ENCODE measurements at regions not wholly inside any gene's neighbourhood (a gene's known extent, or its start where the extent isn't known, plus 50 kb on each side); places are given as distances from the start of the nearest gene placed in this dataset.

GRCh38 chr18:78732273-78733210 is 247.1 kb upstream of the SALL3 start:
- no peak for ATAC-seq (ENCODE audit: insufficient read depth, low read depth)
- H3K9me3 ChIP-seq (ENCODE audit: insufficient read depth, low read length, severe bottlenecking), result no peaks in the 10 kb centered on the region
- TF ChIP-seq, protein P1, sequence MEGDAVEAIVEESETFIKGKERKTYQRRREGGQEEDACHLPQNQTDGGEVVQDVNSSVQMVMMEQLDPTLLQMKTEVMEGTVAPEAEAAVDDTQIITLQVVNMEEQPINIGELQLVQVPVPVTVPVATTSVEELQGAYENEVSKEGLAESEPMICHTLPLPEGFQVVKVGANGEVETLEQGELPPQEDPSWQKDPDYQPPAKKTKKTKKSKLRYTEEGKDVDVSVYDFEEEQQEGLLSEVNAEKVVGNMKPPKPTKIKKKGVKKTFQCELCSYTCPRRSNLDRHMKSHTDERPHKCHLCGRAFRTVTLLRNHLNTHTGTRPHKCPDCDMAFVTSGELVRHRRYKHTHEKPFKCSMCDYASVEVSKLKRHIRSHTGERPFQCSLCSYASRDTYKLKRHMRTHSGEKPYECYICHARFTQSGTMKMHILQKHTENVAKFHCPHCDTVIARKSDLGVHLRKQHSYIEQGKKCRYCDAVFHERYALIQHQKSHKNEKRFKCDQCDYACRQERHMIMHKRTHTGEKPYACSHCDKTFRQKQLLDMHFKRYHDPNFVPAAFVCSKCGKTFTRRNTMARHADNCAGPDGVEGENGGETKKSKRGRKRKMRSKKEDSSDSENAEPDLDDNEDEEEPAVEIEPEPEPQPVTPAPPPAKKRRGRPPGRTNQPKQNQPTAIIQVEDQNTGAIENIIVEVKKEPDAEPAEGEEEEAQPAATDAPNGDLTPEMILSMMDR (IDR thresholded peaks at IDR 0.05; ENCODE audit: borderline replicate concordance, extremely low read depth, low read length, poor library complexity, severe bottlenecking), result no peak
- TF ChIP-seq EZH2 (IDR thresholded peaks at IDR 0.05; ENCODE audit: borderline replicate concordance, low read depth, low read length, severe bottlenecking), result no peak
- H2AFZ ChIP-seq (ENCODE audit: low read depth, low read length), result no peak overlapping the region
- no peak for DNase-seq
- H3K36me3 ChIP-seq (ENCODE audit: insufficient read depth, low read length), result no peaks in the 10 kb centered on the region
- H3K4me1 ChIP-seq (ENCODE audit: insufficient read depth, low read length), result no peaks in the 10 kb centered on the region
- no peak overlapping the region for H3K9ac ChIP-seq (ENCODE audit: low read depth, low read length)
- no peaks in the 10 kb centered on the region for H3K79me2 ChIP-seq (ENCODE audit: insufficient read depth, low read length)
- no peak overlapping the region for H3K4me2 ChIP-seq (ENCODE audit: insufficient read depth, low read length)
- H3K27me3 ChIP-seq (ENCODE audit: insufficient read depth, low read length, poor library complexity), result peaks cover 6% of the 10 kb centered on the region
- no peak overlapping the region for H3K4me3 ChIP-seq (ENCODE audit: low read depth in 1 of 2, low read length in 2 of 2)
- no peaks in the 10 kb centered on the region; the same call in 1 of the 2 replicates for H4K20me1 ChIP-seq (ENCODE audit: insufficient read depth, low read length)
- H3K27ac ChIP-seq (ENCODE audit: low read length), result no peak overlapping the region

DNA sequence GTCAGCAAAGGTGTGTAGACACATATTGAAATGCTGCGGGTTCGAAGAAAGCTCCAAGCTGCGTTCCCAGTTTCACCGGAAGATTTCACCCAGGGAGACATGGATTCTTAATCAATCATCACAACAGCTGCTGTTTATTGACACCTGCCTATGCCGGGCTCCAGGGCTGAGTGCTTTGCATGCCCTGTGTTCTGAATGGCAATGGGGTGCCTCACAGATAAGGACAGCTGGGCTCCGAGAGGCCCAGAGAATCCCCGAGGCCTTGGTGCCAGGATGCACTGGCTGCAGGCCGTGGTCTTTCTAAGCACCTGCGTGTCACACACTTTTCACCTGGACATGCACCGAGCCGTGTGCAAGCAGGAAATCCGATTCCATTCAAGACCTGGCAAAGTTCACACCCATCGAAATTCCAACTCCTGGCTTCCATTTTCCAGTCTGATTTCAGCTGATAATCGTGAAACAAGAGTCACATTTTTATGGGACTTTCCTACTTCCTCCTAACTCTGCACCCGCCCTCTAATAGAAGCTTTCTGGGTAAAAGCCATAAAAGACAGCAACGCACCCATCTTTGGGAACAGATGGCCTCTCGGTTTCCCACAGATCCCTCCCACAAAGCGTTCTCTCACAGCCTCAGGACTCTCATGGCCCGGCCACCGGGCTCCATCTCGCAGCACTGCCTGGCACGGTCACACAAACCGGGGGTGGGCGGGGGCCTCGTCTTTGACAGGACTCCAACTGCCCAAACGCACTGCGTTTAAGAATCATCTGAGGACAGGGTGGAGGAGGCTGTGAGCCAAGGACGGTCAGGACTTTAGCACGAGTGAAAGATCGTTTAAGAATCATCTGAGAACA is 245.6 kb upstream of the SALL3 start:
- H3K4me2 ChIP-seq (ENCODE audit: insufficient read depth, low read length), result no peak overlapping the region
- no peak for TF ChIP-seq EZH2 (IDR thresholded peaks at IDR 0.05; ENCODE audit: borderline replicate concordance, low read depth, low read length, severe bottlenecking)
- TF ChIP-seq, protein P1 (IDR thresholded peaks at IDR 0.05; ENCODE audit: borderline replicate concordance, extremely low read depth, low read length, poor library complexity, severe bottlenecking), result no peak
- no peak overlapping the region for H2AFZ ChIP-seq (ENCODE audit: low read depth, low read length)
- no peaks in the 10 kb centered on the region for H3K79me2 ChIP-seq (ENCODE audit: insufficient read depth, low read length)
- H3K9ac ChIP-seq (ENCODE audit: low read depth, low read length), result no peak overlapping the region
- ATAC-seq (ENCODE audit: insufficient read depth, low read depth) (no peak), DNase-seq (no peak)
- no peak overlapping the region for H3K4me3 ChIP-seq (ENCODE audit: low read depth in 1 of 2, low read length in 2 of 2)
- no peaks in the 10 kb centered on the region for H3K4me1 ChIP-seq (ENCODE audit: insufficient read depth, low read length)
- no peaks in the 10 kb centered on the region for H3K9me3 ChIP-seq (ENCODE audit: insufficient read depth, low read length, severe bottlenecking)
- H3K27ac ChIP-seq (ENCODE audit: low read length), result no peak overlapping the region
- peaks cover 6% of the 10 kb centered on the region for H3K27me3 ChIP-seq (ENCODE audit: insufficient read depth, low read length, poor library complexity)
- H4K20me1 ChIP-seq (ENCODE audit: insufficient read depth, low read length), result peaks cover 3% of the 10 kb centered on the region; the same call in 1 of the 2 replicates
- H3K36me3 ChIP-seq (ENCODE audit: insufficient read depth, low read length), result no peaks in the 10 kb centered on the region

DNA sequence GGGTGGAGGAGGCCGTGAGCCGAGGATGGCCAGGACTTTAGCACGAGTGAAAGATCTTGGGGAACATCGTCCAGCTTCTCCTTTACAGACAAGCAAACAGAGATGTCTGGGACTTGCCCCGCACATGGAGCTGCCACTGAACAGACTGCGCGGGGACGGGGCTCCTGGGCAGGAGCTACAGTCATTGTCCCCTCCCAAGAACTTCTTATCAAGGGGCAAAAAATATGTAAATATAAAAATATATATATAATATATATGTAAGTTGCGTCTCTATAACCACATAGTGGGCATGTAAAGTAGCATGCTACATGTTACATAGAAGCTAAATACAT is 245.0 kb upstream of the SALL3 start:
- no peak overlapping the region for H3K27ac ChIP-seq (ENCODE audit: low read length)
- H3K27me3 ChIP-seq (ENCODE audit: insufficient read depth, low read length, poor library complexity), result peaks cover 6% of the 10 kb centered on the region
- no peak for ATAC-seq (ENCODE audit: insufficient read depth, low read depth)
- H4K20me1 ChIP-seq (ENCODE audit: insufficient read depth, low read length), result peaks cover 3% of the 10 kb centered on the region; the same call in 1 of the 2 replicates
- H3K9me3 ChIP-seq (ENCODE audit: insufficient read depth, low read length, severe bottlenecking), result no peaks in the 10 kb centered on the region
- H3K9ac ChIP-seq (ENCODE audit: low read depth, low read length), result no peak overlapping the region
- H3K36me3 ChIP-seq (ENCODE audit: insufficient read depth, low read length), result no peaks in the 10 kb centered on the region
- H3K4me1 ChIP-seq (ENCODE audit: insufficient read depth, low read length), result no peaks in the 10 kb centered on the region
- TF ChIP-seq, protein P1 (IDR thresholded peaks at IDR 0.05; ENCODE audit: borderline replicate concordance, extremely low read depth, low read length, poor library complexity, severe bottlenecking), result no peak
- TF ChIP-seq EZH2 (IDR thresholded peaks at IDR 0.05; ENCODE audit: borderline replicate concordance, low read depth, low read length, severe bottlenecking), result no peak
- no peak overlapping the region for H2AFZ ChIP-seq (ENCODE audit: low read depth, low read length)
- H3K4me2 ChIP-seq (ENCODE audit: insufficient read depth, low read length), result no peak overlapping the region
- H3K79me2 ChIP-seq (ENCODE audit: insufficient read depth, low read length), result no peaks in the 10 kb centered on the region
- DNase-seq, result no peak
- H3K4me3 ChIP-seq (ENCODE audit: low read depth in 1 of 2, low read length in 2 of 2), result no peak overlapping the region

All from DND-41 (cell line).